IMR-90 (cell line): ENCODE measurements at regions not wholly inside any gene's neighbourhood (a gene's known extent, or its start where the extent isn't known, plus 50 kb on each side); places are given as distances from the start of the nearest gene placed in this dataset.

Source experiments
- ATAC-seq: fragments of 200-7000 bp; cut with Tn5 transposase; 2 replicates; pipeline ENCODE4 v1.9.1; 2020; ENCODE audit warnings: low read depth, mild to moderate bottlenecking, moderate library complexity
- BruUV-seq: library from RNA; stranded (reverse); fragments of 400-500 nt; replicated peaks from 2 replicates; lab custom pipeline; 2021; lab: Mats Ljungman, UMichigan
- CTCF ChIA-PET: fragments of 300-600 bp; formaldehyde crosslinking; extraction: SDS; loops from one replicate; lab custom pipeline; 2021; ENCODE audit warnings: antibody characterized with exemption; lab: Yijun Ruan, JAX
- POLR2A ChIA-PET: fragments of 300-600 bp; sonication (Branson Sonifier 250); formaldehyde crosslinking; loops from one replicate; lab custom pipeline; 2022; ENCODE audit warnings: antibody characterized with exemption; ENCODE audit not compliant: unreplicated experiment; lab: Charles Lee
- DNase-seq: peaks from one replicate; pipeline ENCODE4 v3.0.0; 2013
- H2AFZ ChIP-seq: replicated peaks from 2 replicates; pipeline ENCODE3; 2013; ENCODE audit warnings: low read length, mild to moderate bottlenecking; ENCODE audit not compliant: poor library complexity
- H2AK5ac ChIP-seq: 2 replicates; pipeline ENCODE4 v1.6.1; 2013; ENCODE audit warnings: low read depth, low read length, inconsistent platforms
- H2AK9ac ChIP-seq: replicated peaks from 2 replicates; pipeline ENCODE3; 2013; ENCODE audit warnings: mild to moderate bottlenecking, low read depth, low read length, moderate library complexity; ENCODE audit not compliant: poor library complexity
- H2BK120ac ChIP-seq: 2 replicates; pipeline ENCODE4 v1.6.1; 2013; ENCODE audit warnings: low read depth, low read length, inconsistent platforms
- H2BK15ac ChIP-seq: 3 replicates; pipeline ENCODE4 v1.6.1; 2013; ENCODE audit warnings: low read depth, low read length, inconsistent platforms
- H2BK20ac ChIP-seq: 2 replicates; pipeline ENCODE4 v1.6.1; 2013; ENCODE audit warnings: low read depth, mild to moderate bottlenecking, inconsistent platforms, low read length, moderate library complexity
- H2BK5ac ChIP-seq: 2 replicates; pipeline ENCODE4 v1.6.1; 2013; ENCODE audit warnings: mild to moderate bottlenecking, low read depth, low read length, inconsistent platforms; ENCODE audit not compliant: poor library complexity, severe bottlenecking
- H3K14ac ChIP-seq: replicated peaks from 2 replicates; pipeline ENCODE4 v1.6.1; 2013; ENCODE audit warnings: low read depth, low read length, inconsistent platforms
- H3K18ac ChIP-seq: 2 replicates; pipeline ENCODE4 v1.6.1; 2013; ENCODE audit warnings: low read depth, low read length, control low read depth
- H3K23ac ChIP-seq: 2 replicates; pipeline ENCODE4 v1.6.1; 2013; ENCODE audit warnings: low read depth, low read length, inconsistent platforms
- H3K27ac ChIP-seq: 2 replicates; pipeline ENCODE4 v1.5.1; 2013; ENCODE audit warnings: mild to moderate bottlenecking, control low read depth, low read length; ENCODE audit not compliant: insufficient read depth
- H3K27me3 ChIP-seq: 2 replicates; pipeline ENCODE4 v1.6.1; 2013; ENCODE audit warnings: low read length; ENCODE audit not compliant: control insufficient read depth, insufficient read depth
- H3K36me3 ChIP-seq: 2 replicates; pipeline ENCODE4 v1.6.1; 2013; ENCODE audit warnings: low read length, mixed read lengths; ENCODE audit not compliant: control insufficient read depth, insufficient read depth
- H3K4ac ChIP-seq: 2 replicates; pipeline ENCODE4 v1.6.1; 2013; ENCODE audit warnings: low read depth, low read length, inconsistent platforms
- H3K4me1 ChIP-seq: 2 replicates; pipeline ENCODE4 v1.6.1; 2013; ENCODE audit warnings: low read length, mixed read lengths; ENCODE audit not compliant: control insufficient read depth, insufficient read depth
- H3K4me2 ChIP-seq: 2 replicates; pipeline ENCODE4 v1.6.1; 2013; ENCODE audit warnings: low read depth, mild to moderate bottlenecking, control low read depth, low read length, moderate library complexity
- H3K4me3 ChIP-seq: 2 replicates; pipeline ENCODE4 v1.5.1; 2013; ENCODE audit warnings: low read depth, mild to moderate bottlenecking, control low read depth, low read length, moderate library complexity; ENCODE audit not compliant: insufficient read depth
- H3K56ac ChIP-seq: 2 replicates; pipeline ENCODE4 v1.6.1; 2013; ENCODE audit warnings: low read length, inconsistent platforms; ENCODE audit not compliant: insufficient read depth; ENCODE audit errors: extremely low read depth
- H3K79me1 ChIP-seq, 2 experiments: 2 replicates each; pipeline ENCODE4 v1.6.1; 2013; ENCODE audit warnings: low read length in 2 of 2, inconsistent platforms in 1 of 2, low read depth in 1 of 2
- H3K9ac ChIP-seq: 2 replicates; pipeline ENCODE4 v1.6.1; 2013; ENCODE audit warnings: low read depth, low read length, control low read depth
- H3K9me1 ChIP-seq: 2 replicates; pipeline ENCODE4 v1.6.1; 2013; ENCODE audit warnings: low read length, inconsistent platforms; ENCODE audit not compliant: insufficient read depth
- H3K9me3 ChIP-seq: 2 replicates; pipeline ENCODE4 v1.6.1; 2013; ENCODE audit warnings: low read length; ENCODE audit not compliant: control insufficient read depth, insufficient read depth
- H4K20me1 ChIP-seq: 2 replicates; pipeline ENCODE4 v1.6.1; 2013; ENCODE audit warnings: low read length, inconsistent platforms; ENCODE audit not compliant: insufficient read depth
- H4K5ac ChIP-seq: 2 replicates; pipeline ENCODE4 v1.6.1; 2013; ENCODE audit warnings: mild to moderate bottlenecking, low read depth, low read length, control low read depth
- H4K8ac ChIP-seq, 2 experiments: 2 replicates each; pipeline ENCODE4 v1.6.1; 2013; ENCODE audit warnings: low read depth in 2 of 2, low read length in 2 of 2, control low read depth in 1 of 2, inconsistent platforms in 1 of 2
- H4K91ac ChIP-seq: 2 replicates; pipeline ENCODE4 v1.6.1; 2013; ENCODE audit warnings: low read depth, low read length, inconsistent platforms; ENCODE audit not compliant: insufficient read depth
- CEBPB ChIP-seq: IDR thresholded peaks from 2 replicates; pipeline ENCODE4 v1.6.1; 2012; ENCODE audit warnings: low read depth, low read length, improper control_type of control experiment
- MAFK ChIP-seq: IDR thresholded peaks from 2 replicates; pipeline ENCODE4 v1.6.1; 2012; ENCODE audit warnings: low read depth, low read length, improper control_type of control experiment
- RAD21 ChIP-seq: IDR thresholded peaks from 2 replicates; pipeline ENCODE4 v1.6.1; 2012; ENCODE audit warnings: low read length, improper control_type of control experiment
- RCOR1 ChIP-seq: IDR thresholded peaks from 2 replicates; pipeline ENCODE4 v1.6.1; 2012; ENCODE audit warnings: mild to moderate bottlenecking, low read length, improper control_type of control experiment; ENCODE audit not compliant: insufficient replicate concordance
- SMC3 ChIP-seq: fragments of 150-350 bp; IDR thresholded peaks from 2 replicates; pipeline ENCODE4 v1.6.1; 2016; ENCODE audit warnings: low read depth, mild to moderate bottlenecking, antibody characterized with exemption, low read length, moderate library complexity
- WGBS, 2 experiments: methylation state at CpG; one replicate each; pipeline versions ENCODE4 v1.1.5 to v1.1.7; 2013; ENCODE audit warnings: missing lambda C conversion rate in 2 of 2; ENCODE audit not compliant: insufficient read length in 1 of 2; ENCODE audit errors: extremely low coverage in 2 of 2; 5-methylcytosine and 5-hydroxymethylcytosine counted together
- dilution Hi-C: fragments of 300-500 bp; cut with HindIII; formaldehyde crosslinking; loops from one replicate; pipeline ENCODE4 v1.14.3; 2018; ENCODE audit warnings: low sequenced_read_pairs; ENCODE audit not compliant: unreplicated experiment
- in situ Hi-C: fragments of 300-500 bp; cut with MboI; formaldehyde crosslinking; loops from 3 replicates; pipeline ENCODE4 v1.14.3; 2019; ENCODE audit warnings: low sequenced_read_pairs, inconsistent platforms, mixed read lengths
- intact Hi-C: fragments of 100-400 bp; cut with micrococcal nuclease; formaldehyde crosslinking; loops from 2 replicates; pipeline ENCODE4 v1.10.0; 2022
- TF ChIP-seq, protein P1 (sequence below): fragments of 150-350 bp; IDR thresholded peaks from 2 replicates; pipeline ENCODE4 v1.6.1; 2017; ENCODE audit warnings: mild to moderate bottlenecking, antibody characterized with exemption, low read length, low read depth
- TF ChIP-seq, protein P2 (sequence below): fragments of 150-350 bp; IDR thresholded peaks from 2 replicates; pipeline ENCODE4 v1.6.1; 2016; ENCODE audit warnings: low read depth, mild to moderate bottlenecking, low read length, moderate library complexity, borderline replicate concordance
- TF ChIP-seq, protein P3 (sequence below): conservative IDR thresholded peaks from 2 replicates; pipeline ENCODE4 v1.5.1; 2012; ENCODE audit warnings: mild to moderate bottlenecking, low read depth, low read length, improper control_type of control experiment

DNA sequence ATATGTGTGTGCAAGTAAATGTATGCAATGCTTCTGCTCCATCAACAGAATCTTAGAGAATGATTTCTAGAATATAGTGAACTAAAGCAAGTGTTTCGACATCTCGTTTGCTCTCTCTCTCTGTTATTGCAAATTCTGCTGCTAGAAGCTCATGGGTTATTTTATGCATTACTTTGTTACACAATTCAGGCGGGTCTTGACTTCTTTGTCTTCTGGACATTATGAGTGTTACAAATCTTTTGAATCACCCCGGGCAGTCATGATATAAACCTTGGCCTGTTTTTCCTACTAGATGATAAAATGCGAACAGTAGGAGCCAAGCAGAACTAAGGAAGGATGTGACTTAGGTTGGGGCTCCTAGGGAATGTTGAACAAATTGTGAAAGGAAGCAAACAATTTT lies 166.4 kb upstream of the SFRP2 start:
- ATAC-seq (no peak), DNase-seq (no peak)
- dilution Hi-C loops, result no loop called here
- 45% methylated on average over 2 of the region's 5 CpGs; no CpG with 5 or more reads in 1 of the 2 experiments for WGBS, 2 experiments
- Histone ChIP-seq H2BK15ac (no peak overlapping the region), H3K56ac (no peak overlapping the region), H2BK20ac (no peak overlapping the region), H3K23ac (no peak overlapping the region), H3K9me3 (peaks cover 2% of the 10 kb centered on the region; the same call in 1 of the 2 replicates), H3K14ac (no peak overlapping the region), H4K8ac (no peak overlapping the region), H3K18ac (no peak overlapping the region), H3K4ac (no peak overlapping the region), H3K4me2 (no peak overlapping the region), H4K91ac (no peak overlapping the region), H3K4me3 (no peak overlapping the region), H2BK5ac (no peak overlapping the region), H3K27me3 (no peaks in the 10 kb centered on the region), H3K9ac (no peak overlapping the region), H3K36me3 (no peaks in the 10 kb centered on the region), H3K27ac (no peak overlapping the region), H2BK120ac (no peak overlapping the region), H3K4me1 (no peaks in the 10 kb centered on the region), H2AFZ (no peak overlapping the region), H3K79me1 (no peaks in the 10 kb centered on the region), H4K5ac (no peak overlapping the region), H4K20me1 (no peaks in the 10 kb centered on the region), H2AK5ac (no peak overlapping the region), H2AK9ac (no peak overlapping the region), H3K9me1 (no peaks in the 10 kb centered on the region)
- no TSS peak for BruUV-seq
- POLR2A ChIA-PET, result no interaction called here
- TF ChIP-seq, protein P1, sequence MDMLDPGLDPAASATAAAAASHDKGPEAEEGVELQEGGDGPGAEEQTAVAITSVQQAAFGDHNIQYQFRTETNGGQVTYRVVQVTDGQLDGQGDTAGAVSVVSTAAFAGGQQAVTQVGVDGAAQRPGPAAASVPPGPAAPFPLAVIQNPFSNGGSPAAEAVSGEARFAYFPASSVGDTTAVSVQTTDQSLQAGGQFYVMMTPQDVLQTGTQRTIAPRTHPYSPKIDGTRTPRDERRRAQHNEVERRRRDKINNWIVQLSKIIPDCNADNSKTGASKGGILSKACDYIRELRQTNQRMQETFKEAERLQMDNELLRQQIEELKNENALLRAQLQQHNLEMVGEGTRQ, result no peak
- TF ChIP-seq RAD21 (no peak), CEBPB (no peak), SMC3 (no peak), MAFK (no peak), RCOR1 (no peak)
- TF ChIP-seq, protein P2, sequence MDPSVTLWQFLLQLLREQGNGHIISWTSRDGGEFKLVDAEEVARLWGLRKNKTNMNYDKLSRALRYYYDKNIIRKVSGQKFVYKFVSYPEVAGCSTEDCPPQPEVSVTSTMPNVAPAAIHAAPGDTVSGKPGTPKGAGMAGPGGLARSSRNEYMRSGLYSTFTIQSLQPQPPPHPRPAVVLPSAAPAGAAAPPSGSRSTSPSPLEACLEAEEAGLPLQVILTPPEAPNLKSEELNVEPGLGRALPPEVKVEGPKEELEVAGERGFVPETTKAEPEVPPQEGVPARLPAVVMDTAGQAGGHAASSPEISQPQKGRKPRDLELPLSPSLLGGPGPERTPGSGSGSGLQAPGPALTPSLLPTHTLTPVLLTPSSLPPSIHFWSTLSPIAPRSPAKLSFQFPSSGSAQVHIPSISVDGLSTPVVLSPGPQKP, result no peak
- TF ChIP-seq, protein P3, sequence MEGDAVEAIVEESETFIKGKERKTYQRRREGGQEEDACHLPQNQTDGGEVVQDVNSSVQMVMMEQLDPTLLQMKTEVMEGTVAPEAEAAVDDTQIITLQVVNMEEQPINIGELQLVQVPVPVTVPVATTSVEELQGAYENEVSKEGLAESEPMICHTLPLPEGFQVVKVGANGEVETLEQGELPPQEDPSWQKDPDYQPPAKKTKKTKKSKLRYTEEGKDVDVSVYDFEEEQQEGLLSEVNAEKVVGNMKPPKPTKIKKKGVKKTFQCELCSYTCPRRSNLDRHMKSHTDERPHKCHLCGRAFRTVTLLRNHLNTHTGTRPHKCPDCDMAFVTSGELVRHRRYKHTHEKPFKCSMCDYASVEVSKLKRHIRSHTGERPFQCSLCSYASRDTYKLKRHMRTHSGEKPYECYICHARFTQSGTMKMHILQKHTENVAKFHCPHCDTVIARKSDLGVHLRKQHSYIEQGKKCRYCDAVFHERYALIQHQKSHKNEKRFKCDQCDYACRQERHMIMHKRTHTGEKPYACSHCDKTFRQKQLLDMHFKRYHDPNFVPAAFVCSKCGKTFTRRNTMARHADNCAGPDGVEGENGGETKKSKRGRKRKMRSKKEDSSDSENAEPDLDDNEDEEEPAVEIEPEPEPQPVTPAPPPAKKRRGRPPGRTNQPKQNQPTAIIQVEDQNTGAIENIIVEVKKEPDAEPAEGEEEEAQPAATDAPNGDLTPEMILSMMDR, result no peak
- CTCF ChIA-PET, result no interaction called here
- intact Hi-C loops, result no loop called here
- in situ Hi-C loops, result no loop called here
